GM18909 (cell line): ENCODE measurements at regions not wholly inside any gene's neighbourhood (a gene's known extent, or its start where the extent isn't known, plus 50 kb on each side); places are given as distances from the start of the nearest gene placed in this dataset.
A peak's percentile ranks its signal among the peaks of the same experiment; 100 is the strongest.
"Not testable (repeated sequence)": the region's sequence is repeated elsewhere in the genome, so short reads cannot be mapped to it uniquely, and the experiment has no call there.

Experiments used
- ATAC-seq: cut with Tn5 transposase; IDR thresholded peaks from one replicate; pipeline ENCODE4 v1.9.1; 2021; ENCODE audit warnings: mild to moderate bottlenecking; ENCODE audit not compliant: unreplicated experiment, poor library complexity

GRCh38 chr1:161454865-161455707, 50.2 kb upstream of the FCGR2A start:
- ATAC-seq = peak; percentile 34

GRCh38 chr1:161453950-161454864, 51.0 kb upstream of the FCGR2A start:
- peak; percentile 75 for ATAC-seq

- not testable (repeated sequence) for ATAC-seq
Measured at GRCh38 chr1:161451698-161452348, 53.4 kb upstream of the FCGR2A start.

- ATAC-seq = peak; percentile 32
Measured at GRCh38 chr1:161447760-161448332, 57.4 kb upstream of the FCGR2A start.

GRCh38 chr1:161447040-161447759, 58.1 kb upstream of the FCGR2A start:
- ATAC-seq = peak; percentile 42

GRCh38 chr1:161444725-161445124, 60.5 kb upstream of the FCGR2A start:
- ATAC-seq = not testable (repeated sequence)

GRCh38 chr1:161444255-161444654, 61.0 kb upstream of the FCGR2A start:
- not testable (repeated sequence) for ATAC-seq

GRCh38 chr1:161440312-161440894, 64.9 kb upstream of the FCGR2A start:
- no peak for ATAC-seq

- ATAC-seq = no peak
Measured at GRCh38 chr1:161439280-161440232, 65.7 kb upstream of the FCGR2A start.

GRCh38 chr1:161433191-161433590, 65.5 kb upstream of the CFAP126 start:
- not testable (repeated sequence) for ATAC-seq

GRCh38 chr1:161432091-161432490, 64.4 kb upstream of the CFAP126 start:
- no peak for ATAC-seq

GRCh38 chr1:161427733-161428516, 60.2 kb upstream of the CFAP126 start:
- no peak for ATAC-seq

- not testable (repeated sequence) for ATAC-seq
Measured at GRCh38 chr1:161422914-161423313, 55.2 kb upstream of the CFAP126 start.

GRCh38 chr1:161421456-161421855, 53.8 kb upstream of the CFAP126 start:
- no peak for ATAC-seq

- ATAC-seq = no peak
Measured at GRCh38 chr1:161420763-161421455, 53.2 kb upstream of the CFAP126 start.

GRCh38 chr1:161417536-161417935, 49.9 kb upstream of the CFAP126 start:
- not testable (repeated sequence) for ATAC-seq
